Mesenchymal stem cell (in vitro differentiated cells and primary cell): ENCODE measurements at regions not wholly inside any gene's neighbourhood (a gene's known extent, or its start where the extent isn't known, plus 50 kb on each side); places are given as distances from the start of the nearest gene placed in this dataset.

Experiments
- DNase-seq: peaks from one replicate; pipeline ENCODE4 v3.0.0-alpha.2; 2013
- H2AFZ ChIP-seq: one replicate; pipeline ENCODE4 v1.6.1; 2013; ENCODE audit warnings: low read depth, mild to moderate bottlenecking, control low read depth, inconsistent platforms, low read length, moderate library complexity
- H2AK5ac ChIP-seq: 2 replicates; pipeline ENCODE4 v1.6.1; 2013; ENCODE audit warnings: low read length, moderate library complexity, mild to moderate bottlenecking, inconsistent platforms; ENCODE audit not compliant: severe bottlenecking
- H2BK120ac ChIP-seq: one replicate; pipeline ENCODE4 v1.6.1; 2013; ENCODE audit warnings: low read depth, mild to moderate bottlenecking, inconsistent platforms, low read length, moderate library complexity
- H2BK12ac ChIP-seq, 2 experiments: one replicate each; pipeline ENCODE4 v1.6.1; 2013; ENCODE audit warnings: inconsistent platforms in 2 of 2, low read length in 2 of 2, mild to moderate bottlenecking in 2 of 2, moderate library complexity in 2 of 2, control low read depth in 1 of 2
- H2BK15ac ChIP-seq: one replicate; pipeline ENCODE4 v1.6.1; 2013; ENCODE audit warnings: mild to moderate bottlenecking, low read depth, inconsistent platforms; ENCODE audit not compliant: poor library complexity, severe bottlenecking
- H2BK5ac ChIP-seq: 2 replicates; pipeline ENCODE4 v1.6.1; 2013; ENCODE audit warnings: low read depth, mild to moderate bottlenecking, low read length, control low read depth, inconsistent platforms; ENCODE audit not compliant: poor library complexity, severe bottlenecking
- H3K14ac ChIP-seq, 2 experiments: one replicate each; pipeline ENCODE4 v1.6.1; 2013; ENCODE audit warnings: inconsistent platforms in 2 of 2, low read length in 2 of 2, control low read depth in 1 of 2, mild to moderate bottlenecking in 1 of 2, moderate library complexity in 1 of 2
- H3K18ac ChIP-seq, 2 experiments: one replicate each; pipeline ENCODE4 v1.6.1; 2013; ENCODE audit warnings: inconsistent platforms in 2 of 2, low read length in 2 of 2, control low read depth in 1 of 2, low read depth in 1 of 2, mild to moderate bottlenecking in 1 of 2
- H3K23ac ChIP-seq, 2 experiments: one replicate each; pipeline ENCODE4 v1.6.1; 2013; ENCODE audit warnings: inconsistent platforms in 2 of 2, low read length in 2 of 2, mild to moderate bottlenecking in 2 of 2, moderate library complexity in 2 of 2, control low read depth in 1 of 2
- H3K27ac ChIP-seq: 2 replicates; pipeline ENCODE4 v1.5.1; 2013; ENCODE audit warnings: mild to moderate bottlenecking, moderate library complexity, low read length, control low read depth, inconsistent platforms; ENCODE audit not compliant: poor library complexity, severe bottlenecking
- H3K27me3 ChIP-seq, 2 experiments: 2 replicates each; pipeline versions ENCODE4 v1.6.1 to v1.7.0; 2013; ENCODE audit warnings: low read length in 2 of 2, mild to moderate bottlenecking in 2 of 2, moderate library complexity in 2 of 2, control low read depth in 1 of 2, inconsistent platforms in 1 of 2; ENCODE audit not compliant: control insufficient read depth in 1 of 2, insufficient read depth in 1 of 2
- H3K36me3 ChIP-seq, 2 experiments: 2 replicates each; pipeline versions ENCODE4 v1.6.1 to v1.7.0; 2013; ENCODE audit warnings: low read length in 2 of 2, control low read depth in 1 of 2, inconsistent platforms in 1 of 2, low read depth in 1 of 2, mild to moderate bottlenecking in 1 of 2; ENCODE audit not compliant: insufficient read depth in 2 of 2, control insufficient read depth in 1 of 2
- H3K4ac ChIP-seq, 2 experiments: one replicate each; pipeline ENCODE4 v1.6.1; 2013; ENCODE audit warnings: inconsistent platforms in 2 of 2, low read length in 2 of 2, mild to moderate bottlenecking in 2 of 2, moderate library complexity in 2 of 2, control low read depth in 1 of 2, low read depth in 1 of 2
- H3K4me1 ChIP-seq: 2 replicates; pipeline ENCODE4 v1.6.1; 2013; ENCODE audit warnings: low read depth, low read length, control low read depth; ENCODE audit not compliant: control insufficient read depth, insufficient read depth
- H3K4me2 ChIP-seq: 2 replicates; pipeline ENCODE4 v1.6.1; 2013; ENCODE audit warnings: low read length, mild to moderate bottlenecking, inconsistent platforms; ENCODE audit not compliant: poor library complexity, severe bottlenecking
- H3K4me3 ChIP-seq, 2 experiments: 2 replicates each; pipeline versions ENCODE4 v1.5.1 to v1.7.0; 2013; ENCODE audit warnings: low read length in 2 of 2, mild to moderate bottlenecking in 2 of 2, control low read depth in 1 of 2, low read depth in 1 of 2; ENCODE audit not compliant: insufficient read depth in 1 of 2
- H3K79me1 ChIP-seq: replicated peaks from 2 replicates; pipeline ENCODE4 v1.6.1; 2013; ENCODE audit warnings: mild to moderate bottlenecking, control low read depth, low read length, inconsistent platforms; ENCODE audit not compliant: poor library complexity, severe bottlenecking
- H3K9ac ChIP-seq: 2 replicates; pipeline ENCODE4 v1.7.0; 2013; ENCODE audit warnings: mild to moderate bottlenecking, low read length, moderate library complexity
- H3K9me3 ChIP-seq: 2 replicates; pipeline ENCODE4 v1.7.0; 2013; ENCODE audit warnings: mild to moderate bottlenecking, low read length; ENCODE audit not compliant: control insufficient read depth
- H4K8ac ChIP-seq: one replicate; pipeline ENCODE4 v1.6.1; 2013; ENCODE audit warnings: inconsistent platforms, mild to moderate bottlenecking, low read length, moderate library complexity
- H4K91ac ChIP-seq: one replicate; pipeline ENCODE4 v1.6.1; 2013; ENCODE audit warnings: mild to moderate bottlenecking, low read length, inconsistent platforms
- WGBS: methylation state at CpG from one replicate; pipeline ENCODE4 v1.1.7; 2013; ENCODE audit warnings: mixed read lengths; 5-methylcytosine and 5-hydroxymethylcytosine counted together

GRCh38 chr3:177499779-177500423 is 302.6 kb upstream of the TBL1XR1 start:
- H2BK12ac ChIP-seq, result no peak overlapping the region
- no peak for DNase-seq
- H2BK15ac ChIP-seq, result no peak overlapping the region
- no peaks in the 10 kb centered on the region for H3K79me1 ChIP-seq
- H3K27me3 ChIP-seq, result no peaks in the 10 kb centered on the region
- no peaks in the 10 kb centered on the region for H3K36me3 ChIP-seq
- no peak overlapping the region for H3K14ac ChIP-seq
- WGBS, result 95% methylated on average over 7 of the region's 8 CpGs
- no peak overlapping the region for H3K4ac ChIP-seq
- no peaks in the 10 kb centered on the region for H3K9me3 ChIP-seq
- H4K8ac ChIP-seq, result no peak overlapping the region
- H2AFZ ChIP-seq, result no peak overlapping the region
- H2BK120ac ChIP-seq, result no peak overlapping the region
- no peak overlapping the region for H2BK5ac ChIP-seq
- H3K4me2 ChIP-seq, result no peak overlapping the region
- no peak overlapping the region for H3K9ac ChIP-seq
- no peak overlapping the region for H3K23ac ChIP-seq
- H3K18ac ChIP-seq, result no peak overlapping the region
- no peak overlapping the region for H4K91ac ChIP-seq
- peak overlapping the region; percentile 84 for H2AK5ac ChIP-seq
- H3K27ac ChIP-seq, result no peak overlapping the region
- H3K4me3 ChIP-seq, result no peak overlapping the region
- H3K4me1 ChIP-seq, result peaks cover 2% of the 10 kb centered on the region

DNA sequence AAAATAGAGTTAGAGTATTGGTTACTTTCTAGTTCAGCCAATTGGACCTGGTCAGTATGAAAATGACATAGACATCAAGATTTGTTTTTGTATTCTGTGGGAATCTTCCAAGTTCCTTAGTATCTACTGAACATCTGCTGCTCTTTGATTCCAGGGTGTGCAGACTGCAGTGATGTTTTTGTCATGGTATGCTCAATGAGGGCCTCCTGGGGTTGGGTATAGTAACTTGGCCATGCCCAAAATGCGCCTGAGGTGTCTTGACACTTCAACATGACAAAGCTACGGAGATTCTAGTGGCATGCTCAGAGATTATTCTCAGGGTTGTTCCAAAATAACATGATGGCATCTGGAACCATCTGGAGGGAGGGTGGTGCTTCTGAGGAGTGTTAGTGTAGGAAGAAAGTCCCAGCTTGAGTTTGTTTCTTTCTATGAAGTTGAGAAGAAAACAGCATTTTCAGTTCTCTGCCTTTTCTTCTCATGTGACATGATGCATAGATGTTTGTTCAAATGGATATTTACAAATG is 313.5 kb upstream of the TBL1XR1 start:
- H2BK15ac ChIP-seq, result no peak overlapping the region
- H3K79me1 ChIP-seq, result no peaks in the 10 kb centered on the region
- no peak for DNase-seq
- no peak overlapping the region for H2BK5ac ChIP-seq
- no peak overlapping the region for H2AFZ ChIP-seq
- H3K9ac ChIP-seq, result no peak overlapping the region
- no peak overlapping the region for H2BK12ac ChIP-seq
- 93% methylated on average over 2 of the region's 2 CpGs for WGBS
- H4K91ac ChIP-seq, result no peak overlapping the region
- no peak overlapping the region for H3K4me2 ChIP-seq
- no peak overlapping the region for H2BK120ac ChIP-seq
- H3K4ac ChIP-seq, result no peak overlapping the region
- H3K18ac ChIP-seq, result peak overlapping the region in 1 of 2 experiments; percentile 29
- peaks cover 3% of the 10 kb centered on the region for H3K4me1 ChIP-seq
- no peaks in the 10 kb centered on the region for H3K9me3 ChIP-seq
- no peak overlapping the region for H2AK5ac ChIP-seq
- no peaks in the 10 kb centered on the region for H3K36me3 ChIP-seq
- peak overlapping the region; percentile 48 for H4K8ac ChIP-seq
- H3K27ac ChIP-seq, result no peak overlapping the region
- no peak overlapping the region for H3K14ac ChIP-seq
- no peaks in the 10 kb centered on the region for H3K27me3 ChIP-seq
- H3K4me3 ChIP-seq, result no peak overlapping the region
- H3K23ac ChIP-seq, result no peak overlapping the region

DNA sequence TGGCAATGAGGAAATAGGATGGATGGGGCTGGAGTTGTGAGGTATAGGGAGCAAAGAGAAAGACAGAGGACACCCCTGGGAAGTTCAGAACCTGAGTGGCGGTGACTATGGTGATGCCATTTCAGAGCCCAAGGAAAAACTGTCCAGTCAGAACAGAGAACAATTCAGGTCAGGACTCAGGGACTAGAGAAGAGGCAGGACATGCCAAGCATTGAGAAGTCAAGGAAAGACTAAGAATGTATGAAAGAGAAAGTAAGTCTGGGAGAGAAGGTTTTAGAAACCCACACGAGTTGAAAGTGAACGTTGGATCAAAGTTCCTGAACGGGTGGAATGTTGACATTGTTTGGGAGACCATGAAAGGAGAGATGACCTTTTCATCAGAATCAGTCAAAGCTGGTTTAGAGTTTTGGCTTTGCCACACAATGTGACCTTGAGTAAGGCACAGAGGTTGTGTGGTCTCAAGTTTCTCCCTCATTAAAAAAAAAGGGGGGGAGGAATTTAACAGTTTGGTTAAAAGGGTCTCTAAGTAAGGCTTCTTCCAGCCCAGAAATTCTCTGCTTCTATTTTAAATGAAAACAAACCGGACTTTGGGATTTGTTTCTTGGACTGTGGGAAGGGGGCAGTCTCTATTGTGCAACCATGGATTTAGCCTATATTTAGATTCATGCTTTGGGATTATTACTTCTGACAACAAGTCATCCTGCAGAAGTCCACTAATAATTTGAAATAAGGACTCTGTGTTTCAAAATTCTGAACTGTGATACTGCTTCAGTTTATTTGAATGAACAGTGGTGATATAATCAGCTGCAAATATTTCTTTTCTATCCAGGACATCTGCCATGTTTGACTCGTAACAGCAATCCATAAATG is 315.9 kb upstream of the TBL1XR1 start:
- Histone ChIP-seq H2BK12ac (no peak overlapping the region), H2BK15ac (no peak overlapping the region), H2AK5ac (no peak overlapping the region), H3K4me1 (peaks cover 9% of the 10 kb centered on the region), H3K23ac (no peak overlapping the region), H3K4me3 (no peak overlapping the region), H3K27me3 (no peaks in the 10 kb centered on the region), H4K91ac (no peak overlapping the region), H3K79me1 (no peaks in the 10 kb centered on the region), H2BK120ac (no peak overlapping the region), H3K4me2 (no peak overlapping the region), H3K18ac (peak overlapping the region in 1 of 2 experiments; percentile 1), H3K4ac (no peak overlapping the region), H2AFZ (no peak overlapping the region), H3K36me3 (no peaks in the 10 kb centered on the region), H3K9ac (no peak overlapping the region), H4K8ac (no peak overlapping the region), H3K14ac (no peak overlapping the region), H3K27ac (no peak overlapping the region), H2BK5ac (no peak overlapping the region), H3K9me3 (no peaks in the 10 kb centered on the region)
- WGBS, result 95% methylated on average over 5 of the region's 6 CpGs
- DNase-seq, result no peak
